RWPE1 (cell line): ENCODE measurements at regions not wholly inside any gene's neighbourhood (a gene's known extent, or its start where the extent isn't known, plus 50 kb on each side); places are given as distances from the start of the nearest gene placed in this dataset.

Experiments
- CTCF ChIA-PET: fragments of 350-600 bp; sonication (Branson Sonifier 250); formaldehyde crosslinking; extraction: SDS; loops from one replicate; lab custom pipeline; 2021; lab: Yijun Ruan, JAX
- POLR2A ChIA-PET: fragments of 400-600 bp; formaldehyde crosslinking; extraction: SDS; loops from one replicate; lab custom pipeline; 2020; ENCODE audit warnings: antibody characterized with exemption; ENCODE audit not compliant: low non-redundant PET; lab: Yijun Ruan, JAX
- DNase-seq: peaks from one replicate; pipeline ENCODE4 v3.0.0; 2012; ENCODE audit warnings: low spot score
- H3K27ac ChIP-seq: fragments of 450-650 bp; 2 replicates; pipeline ENCODE4 v1.5.1; 2017
- CTCF ChIP-seq: fragments of 450-650 bp; conservative IDR thresholded peaks from 2 replicates; pipeline ENCODE4 v1.5.1; 2017; ENCODE audit warnings: low read depth, mild to moderate bottlenecking

DNA sequence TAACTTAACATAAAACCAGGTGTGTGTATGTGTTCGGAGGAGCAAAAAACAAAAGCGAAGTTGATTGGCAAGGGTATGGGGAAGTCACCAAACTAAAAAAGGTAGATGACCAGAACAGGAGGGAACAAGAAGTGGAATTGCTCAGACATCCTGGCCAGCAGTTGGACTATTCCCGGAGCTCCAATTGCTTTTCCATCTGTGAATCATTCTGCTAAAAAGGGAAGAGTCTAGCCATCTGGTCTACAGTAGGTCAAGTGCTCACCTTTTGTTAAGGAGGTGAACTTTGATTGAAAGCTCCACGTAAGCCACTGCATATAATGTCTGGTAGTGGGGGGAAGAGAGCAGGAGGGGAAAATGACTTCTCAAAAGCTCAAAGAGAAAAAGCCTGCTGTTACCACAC lies 50.0 kb upstream of the BET1 start:
- H3K27ac ChIP-seq: no peak overlapping the region
- POLR2A ChIA-PET: no interaction called here

DNA sequence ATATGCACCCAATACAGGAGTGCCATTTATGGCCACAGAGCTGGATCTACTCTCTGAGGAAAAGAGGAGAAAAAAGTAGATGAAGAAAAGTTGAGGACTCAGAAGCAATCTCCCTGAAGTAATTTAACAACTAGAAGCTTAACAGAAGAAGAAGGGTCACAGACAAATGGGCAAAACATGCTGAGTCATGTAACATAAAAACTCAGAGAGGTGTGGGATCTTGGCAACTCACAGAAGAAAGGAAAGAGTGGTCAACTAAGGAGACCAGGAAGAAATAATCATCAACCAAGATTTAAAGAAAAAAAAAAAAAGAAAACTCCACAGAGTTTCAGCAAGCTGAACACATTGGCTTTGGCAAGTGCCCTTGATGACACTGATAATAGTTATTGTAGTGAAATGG lies 51.8 kb upstream of the BET1 start:
- ChIA-PET CTCF (no interaction called here), POLR2A (no interaction called here)
- no peak for DNase-seq
- no peak overlapping the region for H3K27ac ChIP-seq
- no peak for TF ChIP-seq CTCF

More for the DNA sequence above, 50.0 kb upstream of the BET1 start:
- no peak for TF ChIP-seq CTCF
- CTCF ChIA-PET: no interaction called here
- no peak for DNase-seq

GRCh38 chr7:94056796-94057207 lies 52.6 kb upstream of the BET1 start:
- POLR2A ChIA-PET: no interaction called here
- peak; percentile 67 for DNase-seq
- peak overlapping the region; percentile 45; the same call in 1 of the 2 replicates for H3K27ac ChIP-seq
- CTCF ChIA-PET: no interaction called here
- no peak for TF ChIP-seq CTCF

DNA sequence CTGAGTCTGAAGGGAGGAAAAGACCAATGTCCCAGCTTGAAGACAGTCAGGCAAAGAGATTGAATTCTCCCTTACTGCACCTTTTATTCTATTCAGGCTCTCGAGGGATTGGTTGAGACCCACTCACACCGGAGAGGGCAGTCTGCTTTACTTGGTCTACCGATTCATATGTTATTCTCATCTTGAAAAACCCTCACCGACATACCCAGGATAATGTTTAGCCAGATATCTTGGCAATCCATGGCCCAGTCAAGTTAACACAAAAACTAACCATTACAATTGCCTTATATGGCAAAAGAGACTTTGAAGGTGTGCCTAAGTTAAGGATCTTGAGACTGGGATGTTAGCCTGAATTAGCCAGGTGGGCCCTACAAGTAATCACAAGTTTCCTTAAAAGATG lies 53.8 kb upstream of the BET1 start:
- no peak overlapping the region for H3K27ac ChIP-seq
- TF ChIP-seq CTCF: no peak
- ChIA-PET POLR2A (no interaction called here), CTCF (no interaction called here)
- DNase-seq: no peak

DNA sequence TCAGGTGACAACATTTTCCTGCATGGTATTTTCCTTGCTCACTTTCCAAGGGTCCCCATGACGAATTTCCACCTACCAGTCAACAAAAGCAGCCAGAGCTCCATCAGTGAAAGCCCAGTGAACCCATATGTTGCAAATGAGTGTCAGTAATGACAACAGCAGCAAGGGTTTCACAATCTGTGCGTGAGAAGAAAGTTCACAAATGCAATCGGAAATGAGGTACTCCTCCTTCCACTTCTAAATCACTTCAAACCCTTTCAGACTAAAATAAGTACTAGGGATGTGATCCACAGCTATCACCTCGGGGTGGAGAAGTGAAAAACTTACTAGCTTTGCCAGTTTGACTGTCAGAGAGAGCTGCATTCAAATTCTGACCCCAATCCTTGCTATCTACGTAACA lies 55.6 kb upstream of the BET1 start:
- CTCF ChIA-PET: interaction anchor here (0.6 kb wide), 1 partner anchor 38 kb away, joined by 3 read pairs; no protein-coding TSS in a partner anchor
- no peak for DNase-seq
- no peak for TF ChIP-seq CTCF
- POLR2A ChIA-PET: no interaction called here
- H3K27ac ChIP-seq: no peak overlapping the region

DNA sequence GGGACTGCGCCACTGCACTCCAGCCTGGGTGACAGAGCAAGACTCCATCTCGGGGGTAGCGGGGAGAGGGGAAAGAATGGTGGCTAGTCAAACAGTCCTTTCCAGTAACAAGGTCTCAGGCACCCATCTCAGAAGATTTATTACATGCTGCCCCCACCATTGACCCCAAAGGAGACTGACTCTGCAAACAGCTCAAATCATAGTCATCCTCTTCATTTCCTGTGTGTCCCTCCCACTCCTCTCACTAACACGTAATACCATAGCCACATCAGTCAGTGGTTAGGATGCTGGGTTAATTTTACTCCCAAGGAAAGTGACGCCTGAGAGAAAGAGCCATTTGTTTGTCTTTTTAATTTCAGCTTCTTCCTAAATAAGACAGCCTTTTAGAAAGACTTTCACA lies 56.6 kb upstream of the BET1 start:
- no peak for DNase-seq
- CTCF ChIA-PET: no interaction called here
- no peak for TF ChIP-seq CTCF
- H3K27ac ChIP-seq: no peak overlapping the region
- POLR2A ChIA-PET: no interaction called here

GRCh38 chr7:94061326-94061725 lies 57.2 kb upstream of the BET1 start:
- H3K27ac ChIP-seq: no peak overlapping the region
- no peak for DNase-seq
- no peak for TF ChIP-seq CTCF
- POLR2A ChIA-PET: no interaction called here
- CTCF ChIA-PET: no interaction called here
